K562 (cell line): ENCODE measurements at regions not wholly inside any gene's neighbourhood (a gene's known extent, or its start where the extent isn't known, plus 50 kb on each side); places are given as distances from the start of the nearest gene placed in this dataset.

Source experiments
- ATAC-seq: fragments of 200-7000 bp; cut with Tn5 transposase; 3 replicates; pipeline ENCODE4 v1.9.1; 2020; ENCODE audit warnings: moderate library complexity
- BruUV-seq: library from RNA; stranded (reverse); fragments of 400-500 nt; replicated peaks from 2 replicates; lab custom pipeline; 2021; lab: Mats Ljungman, UMichigan
- CTCF ChIA-PET: fragments of 300-600 bp; formaldehyde crosslinking; extraction: SDS; loops from one replicate; lab custom pipeline; 2021; ENCODE audit warnings: low intra/inter-chr PET ratio; lab: Yijun Ruan, JAX
- POLR2A ChIA-PET: fragments of 300-600, 350-650 bp; sonication (Branson Sonifier 250); formaldehyde crosslinking; extraction: SDS; loops from one replicate; lab custom pipeline; 2021; ENCODE audit warnings: antibody characterized with exemption, inconsistent platforms; lab: Yijun Ruan, JAX
- DNase-seq, 4 experiments: peaks; one replicate each; pipeline versions ENCODE4 v3.0.0 to v3.0.0-alpha.2; 2011 to 2018; ENCODE audit warnings: low spot score in 3 of 4, mixed read lengths in 3 of 4; ENCODE audit errors: extremely low read depth in 1 of 4
- FAIRE-seq: peaks from 2 replicates; lab custom pipeline; 2011; peaks lifted over from hg19 to GRCh38; lab: Jason Lieb, UNC
- H2AFZ ChIP-seq: 2 replicates; pipeline ENCODE4 v1.6.0; 2011; ENCODE audit warnings: low read depth, low read length, control low read depth, inconsistent platforms
- H3K27ac ChIP-seq: fragments of 200-600 bp; 3 replicates; pipeline ENCODE4 v1.8.0; 2011; ENCODE audit warnings: low read depth, mild to moderate bottlenecking, control low read depth, inconsistent platforms, low read length, moderate library complexity, mixed read lengths; ENCODE audit errors: extremely low read depth
- H3K27me3 ChIP-seq, 2 experiments: fragments of 300-600 bp in 1 of 2; 2 replicates in 1 of 2; 3 replicates in 1 of 2; pipeline versions ENCODE4 v1.6.0 to v1.8.0; 2011; ENCODE audit warnings: inconsistent platforms in 2 of 2, low read length in 2 of 2, mild to moderate bottlenecking in 1 of 2, mixed read lengths in 1 of 2, moderate library complexity in 1 of 2; ENCODE audit not compliant: control insufficient read depth in 2 of 2, insufficient read depth in 2 of 2
- H3K36me3 ChIP-seq: fragments of 300-600 bp; 3 replicates; pipeline ENCODE4 v1.8.0; 2011; ENCODE audit warnings: mild to moderate bottlenecking, low read length, inconsistent platforms; ENCODE audit not compliant: control insufficient read depth, insufficient read depth
- H3K4me1 ChIP-seq, 2 experiments: fragments of 200-600 bp in 1 of 2; replicated peaks in 1 of 2; 2 replicates in 1 of 2; 3 replicates in 1 of 2; pipeline versions ENCODE4 v1.5.1 to v1.8.0; 2011; ENCODE audit warnings: inconsistent platforms in 2 of 2, low read length in 2 of 2, mild to moderate bottlenecking in 1 of 2, mixed read lengths in 1 of 2, moderate library complexity in 1 of 2; ENCODE audit not compliant: control insufficient read depth in 2 of 2, insufficient read depth in 2 of 2
- H3K4me2 ChIP-seq: 2 replicates; pipeline ENCODE4 v1.6.1; 2011; ENCODE audit warnings: low read length, control low read depth, inconsistent platforms, mixed read lengths; ENCODE audit not compliant: insufficient read depth
- H3K4me3 ChIP-seq: fragments of 200-600 bp; sonication (generic), shearing (Covaris generic); 2 replicates; pipeline ENCODE4 v1.5.1; 2016; ENCODE audit warnings: control low read depth, inconsistent platforms
- H3K79me2 ChIP-seq: fragments of 200-600 bp; 3 replicates; pipeline ENCODE4 v1.8.0; 2011; ENCODE audit warnings: low read length, inconsistent platforms; ENCODE audit not compliant: control insufficient read depth, insufficient read depth
- H3K9ac ChIP-seq, 2 experiments: 2 replicates each; pipeline versions ENCODE4 v1.6.0 to v1.6.1; 2011; ENCODE audit warnings: low read depth in 2 of 2, low read length in 2 of 2, control low read depth in 1 of 2, inconsistent platforms in 1 of 2, mild to moderate bottlenecking in 1 of 2, mixed read lengths in 1 of 2; ENCODE audit not compliant: insufficient read depth in 1 of 2
- H3K9me1 ChIP-seq: one replicate; pipeline ENCODE4 v1.6.0; 2011; ENCODE audit warnings: inconsistent platforms, mild to moderate bottlenecking, low read length, moderate library complexity; ENCODE audit not compliant: control insufficient read depth, insufficient read depth
- H3K9me3 ChIP-seq: replicated peaks from 2 replicates; pipeline ENCODE4 v1.5.1; 2011; ENCODE audit warnings: low read depth, low read length, inconsistent platforms; ENCODE audit not compliant: control insufficient read depth, insufficient read depth
- H4K20me1 ChIP-seq: replicated peaks from 2 replicates; pipeline ENCODE4 v1.6.1; 2011; ENCODE audit warnings: low read length, inconsistent platforms, mixed read lengths; ENCODE audit not compliant: control insufficient read depth, insufficient read depth
- ATF3 ChIP-seq, 2 experiments: fragments of 450-650 bp in 1 of 2; sonication (generic) in 1 of 2; formaldehyde crosslinking in 1 of 2; IDR thresholded peaks in 1 of 2; conservative IDR thresholded peaks in 1 of 2; 2 replicates each; pipeline versions ENCODE4 v1.6.1 to v1.8.1; 2016 to 2023; ENCODE audit warnings: mild to moderate bottlenecking in 2 of 2, moderate library complexity in 2 of 2, inconsistent platforms in 1 of 2, missing genetic modification reagents in 1 of 2
- BHLHE40 ChIP-seq: IDR thresholded peaks from 2 replicates; pipeline ENCODE4 v1.6.1; 2011; ENCODE audit warnings: low read length, improper control_type of control experiment
- BMI1 ChIP-seq: fragments of 150-350 bp; IDR thresholded peaks from 2 replicates; pipeline ENCODE4 v1.6.1; 2014; ENCODE audit warnings: low read length
- HNRNPUL1 ChIP-seq: fragments of 200-400 bp; formaldehyde crosslinking; IDR thresholded peaks from 2 replicates; pipeline ENCODE4 v1.6.1; 2017; ENCODE audit warnings: low read length
- KLF10 ChIP-seq: fragments of 250-450 bp; sonication (Bioruptor Pico); IDR thresholded peaks from 2 replicates; pipeline ENCODE4 v1.6.1; 2021; ENCODE audit warnings: matching md5 sums
- NEUROD1 ChIP-seq: fragments of 150-350 bp; IDR thresholded peaks from 2 replicates; pipeline ENCODE4 v1.6.1; 2014; ENCODE audit warnings: borderline replicate concordance, low read length, low read depth; ENCODE audit not compliant: partially characterized antibody
- NR1H2 ChIP-seq: sonication (generic); formaldehyde crosslinking; IDR thresholded peaks from 2 replicates; pipeline ENCODE4 v1.4.0; 2020; ENCODE audit warnings: mild to moderate bottlenecking, missing genetic modification reagents
- OTX1 ChIP-seq: fragments of 450-650 bp; formaldehyde crosslinking; IDR thresholded peaks from 2 replicates; pipeline ENCODE4 v1.4.0; 2022; ENCODE audit warnings: mild to moderate bottlenecking
- POLR2AphosphoS2 ChIP-seq: IDR thresholded peaks from 2 replicates; pipeline ENCODE4 v1.6.1; 2012; ENCODE audit warnings: low read length, improper control_type of control experiment
- SP2 ChIP-seq: IDR thresholded peaks from 2 replicates; pipeline ENCODE4 v1.6.1; 2011; ENCODE audit warnings: mild to moderate bottlenecking, low read depth, low read length, moderate library complexity; ENCODE audit not compliant: poor library complexity, severe bottlenecking; ENCODE audit errors: extremely low read depth
- TEAD4 ChIP-seq, 2 experiments: sonication (generic) in 1 of 2; formaldehyde crosslinking in 1 of 2; IDR thresholded peaks; 2 replicates each; pipeline versions ENCODE4 v1.6.1 to v1.8.0; 2012 to 2022; ENCODE audit warnings: borderline replicate concordance in 1 of 2, inconsistent platforms in 1 of 2, low read length in 1 of 2, mild to moderate bottlenecking in 1 of 2, missing genetic modification reagents in 1 of 2
- XRCC5 ChIP-seq: fragments of 200-400 bp; formaldehyde crosslinking; IDR thresholded peaks from 2 replicates; pipeline ENCODE4 v1.6.1; 2017; ENCODE audit warnings: low read depth, mild to moderate bottlenecking, low read length
- ZNF124 ChIP-seq: sonication (generic); formaldehyde crosslinking; IDR thresholded peaks from 2 replicates; pipeline ENCODE4 v1.8.1; 2022; ENCODE audit warnings: missing genetic modification reagents
- ZNF175 ChIP-seq: fragments of 200-800 bp; sonication (Bioruptor generic); IDR thresholded peaks from 2 replicates; pipeline ENCODE4 v1.6.1; 2016; ENCODE audit warnings: low read depth, mild to moderate bottlenecking, missing genetic modification characterization, missing compliant biosample characterization
- ZNF217 ChIP-seq: sonication (generic); formaldehyde crosslinking; IDR thresholded peaks from 2 replicates; pipeline ENCODE4 v1.8.0; 2022; ENCODE audit warnings: mild to moderate bottlenecking, missing genetic modification reagents
- ZNF75A ChIP-seq: fragments of 450-650 bp; formaldehyde crosslinking; IDR thresholded peaks from 2 replicates; pipeline ENCODE4 v1.4.0; 2020; ENCODE audit warnings: mild to moderate bottlenecking
- WGBS: fragments of 100-300 bp; shearing (Covaris generic); methylation state at CpG from one replicate; pipeline ENCODE4 v1.1.6; 2016; ENCODE audit warnings: low coverage, mixed read lengths; ENCODE audit not compliant: insufficient coverage; ENCODE audit errors: missing lambda C conversion rate; 5-methylcytosine and 5-hydroxymethylcytosine counted together
- in situ Hi-C: fragments of 300-500 bp; cut with MboI; formaldehyde crosslinking; loops from 4 replicates; pipeline ENCODE4 v1.15.0; 2018; ENCODE audit warnings: inconsistent platforms, mixed read lengths
- intact Hi-C: fragments of 100-400 bp; cut with micrococcal nuclease; formaldehyde crosslinking; loops from 2 replicates; pipeline ENCODE4 v1.14.2; 2022

GRCh38 chr2:216293883-216294282, 78.4 kb downstream of the MARCHF4 start:
- no TSS peak for BruUV-seq
- 80% methylated on average over 2 of the region's 5 CpGs for WGBS
- no peak for FAIRE-seq

DNA sequence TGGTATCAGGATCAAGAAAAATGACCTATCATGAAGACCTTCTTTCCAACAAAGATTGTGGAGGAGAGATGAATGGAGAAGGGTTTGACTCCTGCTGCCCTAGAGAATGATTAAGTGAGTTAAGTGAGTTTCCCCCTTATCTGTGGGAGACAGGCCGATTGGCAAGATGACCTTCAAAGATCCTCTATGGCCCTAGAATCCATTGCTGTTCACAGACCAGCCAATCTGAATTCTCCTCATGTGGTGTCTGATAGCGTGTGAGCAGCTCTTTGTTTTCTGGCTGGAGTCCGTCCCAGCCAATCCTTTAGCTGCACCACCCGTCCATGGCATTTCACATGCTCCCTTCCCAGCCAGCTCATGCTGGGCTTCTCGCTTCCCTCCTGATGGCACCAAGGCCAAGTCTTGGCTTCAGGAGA, 79.4 kb downstream of the MARCHF4 start:
- no TSS peak for BruUV-seq
- 0% methylated on average over 4 of the region's 5 CpGs for WGBS
- FAIRE-seq (no peak), ATAC-seq (peak; percentile 74), DNase-seq (peak; percentile 18 to 45 (median 33))
- Histone ChIP-seq H3K9me1 (no peaks in the 10 kb centered on the region), H3K79me2 (no peaks in the 10 kb centered on the region), H3K36me3 (no peaks in the 10 kb centered on the region), H3K4me1 (peaks cover 0 to 10% of the 10 kb centered on the region in 2 experiments; a peak in 4 of 5 replicates), H3K4me2 (peak overlapping the region; percentile 27; the same call in 1 of the 2 replicates), H3K27ac (no peak overlapping the region), H3K27me3 (peaks cover 0 to 8% of the 10 kb centered on the region in 2 experiments; a peak in 3 of 5 replicates), H3K4me3 (no peak overlapping the region), H3K9me3 (no peaks in the 10 kb centered on the region), H3K9ac (no peak overlapping the region), H4K20me1 (no peaks in the 10 kb centered on the region), H2AFZ (no peak overlapping the region)
- in situ Hi-C loops, result no loop called here
- intact Hi-C loops, result no loop called here
- POLR2A ChIA-PET, result interaction anchor here (1.0 kb wide), 1 partner anchor 9 kb away, joined by 3 read pairs; no protein-coding TSS in a partner anchor
- CTCF ChIA-PET, result interaction anchor here (0.6 kb wide), 1 partner anchor 47 kb away, joined by 5 read pairs; no protein-coding TSS in a partner anchor
- no peak for TF ChIP-seq POLR2AphosphoS2
- TF ChIP-seq TEAD4 (IDR thresholded peaks at IDR 0.05; ENCODE audit: low read length), result peak; percentile 87
- no peak for TF ChIP-seq TEAD4 (CRISPR knock-in tag; IDR thresholded peaks at IDR 0.05; ENCODE audit: borderline replicate concordance)
- TF ChIP-seq BHLHE40, result no peak
- no peak for TF ChIP-seq NR1H2
- no peak for TF ChIP-seq HNRNPUL1
- TF ChIP-seq SP2, result no peak
- no peak for TF ChIP-seq ATF3 (IDR thresholded peaks at IDR 0.05)
- no peak for TF ChIP-seq ATF3 (CRISPR knock-in tag; conservative IDR thresholded peaks at IDR 0.05)
- no peak for TF ChIP-seq ZNF175 (CRISPR knock-in tag)
- no peak for TF ChIP-seq ZNF75A (CRISPR knock-in tag)
- no peak for TF ChIP-seq OTX1

More at GRCh38 chr2:216293883-216294282, 78.4 kb downstream of the MARCHF4 start:
- intact Hi-C loops, result no loop called here
- H3K79me2 ChIP-seq, result no peaks in the 10 kb centered on the region
- H2AFZ ChIP-seq, result no peak overlapping the region
- peaks cover 0 to 8% of the 10 kb centered on the region in 2 experiments; a peak in 3 of 5 replicates for H3K27me3 ChIP-seq
- no peak overlapping the region for H3K9ac ChIP-seq
- no peaks in the 10 kb centered on the region for H3K36me3 ChIP-seq
- H3K4me1 ChIP-seq, result peaks cover 0 to 10% of the 10 kb centered on the region in 2 experiments; a peak in 4 of 5 replicates
- H3K27ac ChIP-seq, result no peak overlapping the region
- TF ChIP-seq XRCC5 (no peak), BMI1 (no peak), NEUROD1 (no peak), ZNF217 (CRISPR knock-in tag) (no peak), ZNF124 (no peak), KLF10 (CRISPR knock-in tag) (no peak)
- ChIA-PET CTCF (no interaction called here), POLR2A (no interaction called here)
- in situ Hi-C loops, result no loop called here
- no peaks in the 10 kb centered on the region for H4K20me1 ChIP-seq
- no peaks in the 10 kb centered on the region for H3K9me1 ChIP-seq
- no peak overlapping the region for H3K4me2 ChIP-seq
- no peak for DNase-seq
- H3K4me3 ChIP-seq, result no peak overlapping the region
- ATAC-seq, result no peak
- H3K9me3 ChIP-seq, result no peaks in the 10 kb centered on the region
